Lower lobe of right lung (tissue), 2 donors: ENCODE measurements at regions not wholly inside any gene's neighbourhood (a gene's known extent, or its start where the extent isn't known, plus 50 kb on each side); places are given as distances from the start of the nearest gene placed in this dataset.

Experiments
- ATAC-seq, 2 donors: fragments of 200-7000 bp; cut with Tn5 transposase; one replicate each; pipeline ENCODE4 v1.9.1; 2020 to 2022; ENCODE audit warnings: mild to moderate bottlenecking in 2 of 2, moderate library complexity in 2 of 2
- DNase-seq: peaks from one replicate; pipeline ENCODE4 v3.0.0-alpha.2; 2020
- H3K27ac ChIP-seq: fragments of 200-600 bp; one replicate; pipeline ENCODE4 v1.8.0; 2022
- H3K27me3 ChIP-seq: fragments of 200-600 bp; one replicate; pipeline ENCODE4 v1.8.0; 2022; ENCODE audit warnings: low read depth
- H3K36me3 ChIP-seq: fragments of 200-600 bp; one replicate; pipeline ENCODE4 v1.8.0; 2022; ENCODE audit warnings: mild to moderate bottlenecking
- H3K4me1 ChIP-seq: fragments of 200-600 bp; one replicate; pipeline ENCODE4 v1.8.0; 2022
- H3K4me3 ChIP-seq: fragments of 200-600 bp; one replicate; pipeline ENCODE4 v1.8.0; 2022; ENCODE audit warnings: mild to moderate bottlenecking
- H3K9me3 ChIP-seq: fragments of 200-600 bp; one replicate; pipeline ENCODE4 v1.8.0; 2022
- intact Hi-C: fragments of 100-400 bp; cut with DNase I; formaldehyde crosslinking; loops from one replicate; pipeline ENCODE4 v1.11.0; 2022
- TF ChIP-seq, protein P1 (sequence below): fragments of 200-600 bp; IDR thresholded peaks from one replicate; pipeline ENCODE4 v1.8.0; 2022; ENCODE audit warnings: antibody characterized with exemption, mild to moderate bottlenecking
- donor health status: DM: no; HTN: yes; CAD: no; lungs with severe emphysema.

GRCh38 chr18:67239826-67240225 is 276.7 kb downstream of the DSEL start:
- DNase-seq = no peak
- Histone ChIP-seq H3K27me3 (no peaks in the 10 kb centered on the region), H3K27ac (no peak overlapping the region), H3K4me1 (no peaks in the 10 kb centered on the region), H3K9me3 (no peaks in the 10 kb centered on the region), H3K4me3 (no peak overlapping the region), H3K36me3 (no peaks in the 10 kb centered on the region)
- TF ChIP-seq, protein P1, sequence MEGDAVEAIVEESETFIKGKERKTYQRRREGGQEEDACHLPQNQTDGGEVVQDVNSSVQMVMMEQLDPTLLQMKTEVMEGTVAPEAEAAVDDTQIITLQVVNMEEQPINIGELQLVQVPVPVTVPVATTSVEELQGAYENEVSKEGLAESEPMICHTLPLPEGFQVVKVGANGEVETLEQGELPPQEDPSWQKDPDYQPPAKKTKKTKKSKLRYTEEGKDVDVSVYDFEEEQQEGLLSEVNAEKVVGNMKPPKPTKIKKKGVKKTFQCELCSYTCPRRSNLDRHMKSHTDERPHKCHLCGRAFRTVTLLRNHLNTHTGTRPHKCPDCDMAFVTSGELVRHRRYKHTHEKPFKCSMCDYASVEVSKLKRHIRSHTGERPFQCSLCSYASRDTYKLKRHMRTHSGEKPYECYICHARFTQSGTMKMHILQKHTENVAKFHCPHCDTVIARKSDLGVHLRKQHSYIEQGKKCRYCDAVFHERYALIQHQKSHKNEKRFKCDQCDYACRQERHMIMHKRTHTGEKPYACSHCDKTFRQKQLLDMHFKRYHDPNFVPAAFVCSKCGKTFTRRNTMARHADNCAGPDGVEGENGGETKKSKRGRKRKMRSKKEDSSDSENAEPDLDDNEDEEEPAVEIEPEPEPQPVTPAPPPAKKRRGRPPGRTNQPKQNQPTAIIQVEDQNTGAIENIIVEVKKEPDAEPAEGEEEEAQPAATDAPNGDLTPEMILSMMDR = no peak
- intact Hi-C loops = no loop called here
- ATAC-seq = no peak

DNA sequence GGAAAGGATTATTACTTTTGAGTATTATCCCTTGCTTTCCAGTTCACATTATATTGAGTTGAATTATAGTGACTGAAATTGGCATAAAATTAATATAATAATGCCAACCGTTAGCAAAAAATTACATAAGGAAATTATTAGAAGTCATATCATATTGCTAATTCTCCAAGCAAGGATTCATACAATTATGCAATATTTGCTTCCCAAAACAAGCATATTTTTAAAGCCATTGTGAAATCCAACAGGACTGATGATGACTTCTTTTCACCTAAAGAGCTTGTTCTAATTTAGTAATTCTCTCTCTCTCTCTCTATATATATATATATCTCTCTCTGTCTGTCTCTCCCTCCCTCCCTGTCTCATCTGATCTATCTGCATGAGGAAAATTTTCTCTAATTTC is 283.5 kb downstream of the DSEL start:
- Histone ChIP-seq H3K9me3 (no peaks in the 10 kb centered on the region), H3K36me3 (no peaks in the 10 kb centered on the region), H3K4me1 (no peaks in the 10 kb centered on the region), H3K27me3 (no peaks in the 10 kb centered on the region), H3K27ac (no peak overlapping the region), H3K4me3 (no peak overlapping the region)
- TF ChIP-seq, protein P1 = no peak
- ATAC-seq = no peak
- intact Hi-C loops = no loop called here
- DNase-seq = no peak

DNA sequence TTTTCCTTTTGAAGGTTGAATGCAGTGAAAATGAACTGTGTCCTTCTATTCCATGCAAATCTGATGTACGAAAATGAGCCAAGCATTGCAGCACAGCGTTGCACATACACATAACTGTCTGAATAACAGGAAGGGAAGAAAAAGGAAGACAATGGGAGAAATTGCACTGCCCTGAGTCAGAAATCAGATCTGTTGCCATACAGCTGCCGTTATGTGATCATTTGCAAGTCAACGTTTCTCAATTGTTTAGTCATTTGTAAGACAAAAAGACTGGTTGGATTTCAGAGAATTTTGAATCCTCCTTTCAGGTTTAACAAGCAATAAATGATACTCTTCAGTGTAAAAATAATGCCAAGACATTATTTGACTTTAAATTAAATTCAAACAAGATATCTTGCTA is 284.1 kb downstream of the DSEL start:
- Histone ChIP-seq H3K9me3 (no peaks in the 10 kb centered on the region), H3K4me3 (no peak overlapping the region), H3K4me1 (no peaks in the 10 kb centered on the region), H3K27me3 (no peaks in the 10 kb centered on the region), H3K36me3 (no peaks in the 10 kb centered on the region), H3K27ac (no peak overlapping the region)
- intact Hi-C loops = no loop called here
- DNase-seq = no peak
- TF ChIP-seq, protein P1 = no peak
- no peak for ATAC-seq

DNA sequence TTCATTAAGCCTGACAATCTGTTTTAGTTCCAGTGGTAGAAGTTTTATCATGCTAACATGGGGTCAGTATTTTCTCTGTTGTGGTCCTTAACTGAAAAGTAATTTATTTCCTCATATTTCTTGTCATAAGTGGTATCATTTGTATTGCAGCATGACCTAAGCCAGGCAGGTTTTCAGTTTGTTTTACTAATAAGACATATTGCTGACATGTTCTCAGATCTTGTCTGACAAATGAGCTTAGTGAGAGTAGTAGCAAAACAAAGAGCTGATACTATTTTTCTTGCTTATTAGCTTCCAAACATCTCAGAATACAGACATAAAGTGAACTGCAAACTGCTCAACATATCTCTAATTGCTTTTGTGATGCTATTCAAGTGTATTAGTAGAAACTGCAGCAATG is 293.6 kb downstream of the DSEL start:
- TF ChIP-seq, protein P1 = no peak
- ATAC-seq (no peak), DNase-seq (no peak)
- Histone ChIP-seq H3K9me3 (no peaks in the 10 kb centered on the region), H3K4me1 (no peaks in the 10 kb centered on the region), H3K27ac (no peak overlapping the region), H3K4me3 (no peak overlapping the region), H3K27me3 (no peaks in the 10 kb centered on the region), H3K36me3 (no peaks in the 10 kb centered on the region)
- intact Hi-C loops = no loop called here

DNA sequence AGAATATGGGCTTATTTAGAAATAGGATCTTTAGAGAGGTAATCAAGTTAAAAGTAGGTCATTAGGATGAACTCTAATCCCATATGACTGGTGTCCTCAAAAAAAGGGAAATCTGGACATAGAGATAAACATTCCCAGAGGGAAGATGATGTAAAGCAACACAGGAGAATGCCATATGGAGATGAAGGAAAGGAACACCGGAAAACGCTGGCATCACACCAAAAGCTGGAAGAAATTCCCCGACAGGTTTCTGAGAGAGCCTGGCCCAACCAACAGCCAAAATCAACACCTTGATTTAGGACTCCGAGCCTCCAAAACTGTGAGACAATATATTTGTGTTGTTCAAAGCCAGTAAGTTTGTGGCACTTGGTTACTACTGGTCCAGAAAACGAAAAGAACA is 296.7 kb downstream of the DSEL start:
- Histone ChIP-seq H3K36me3 (no peaks in the 10 kb centered on the region), H3K27ac (no peak overlapping the region), H3K9me3 (no peaks in the 10 kb centered on the region), H3K4me1 (no peaks in the 10 kb centered on the region), H3K27me3 (no peaks in the 10 kb centered on the region), H3K4me3 (no peak overlapping the region)
- ATAC-seq = no peak
- intact Hi-C loops = loop anchor here (10.0 kb wide), 1 partner anchor 1445 kb away; no protein-coding TSS in a partner anchor
- no peak for DNase-seq
- TF ChIP-seq, protein P1 = no peak

DNA sequence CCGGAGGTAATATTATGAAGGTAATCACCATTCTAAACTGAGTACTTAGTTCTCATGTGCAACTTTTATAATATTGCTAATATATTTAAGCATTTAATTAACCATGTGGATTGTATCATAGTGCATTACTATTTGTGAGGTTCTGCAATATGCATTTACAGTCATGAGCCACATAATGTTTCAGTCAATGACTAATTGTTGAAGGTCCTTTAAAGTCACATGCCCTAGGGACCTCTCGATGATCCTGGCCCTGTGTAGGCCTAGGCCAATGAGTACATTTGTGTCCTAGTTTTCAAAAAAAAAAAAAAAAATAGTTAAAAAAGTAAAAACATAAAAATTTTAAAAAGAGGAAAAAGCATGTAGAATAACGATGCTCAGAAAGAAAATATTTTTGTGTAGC is 298.0 kb downstream of the DSEL start:
- H3K4me1 ChIP-seq = no peaks in the 10 kb centered on the region
- H3K27me3 ChIP-seq = no peaks in the 10 kb centered on the region
- DNase-seq (no peak), ATAC-seq (no peak)
- H3K27ac ChIP-seq = no peak overlapping the region
- H3K9me3 ChIP-seq = no peaks in the 10 kb centered on the region
- no peaks in the 10 kb centered on the region for H3K36me3 ChIP-seq
- TF ChIP-seq, protein P1 = no peak
- no peak overlapping the region for H3K4me3 ChIP-seq
- intact Hi-C loops = loop anchor here (10.0 kb wide), 1 partner anchor 1446 kb away; no protein-coding TSS in a partner anchor
